PC-9 (cell line): ENCODE measurements at regions not wholly inside any gene's neighbourhood (a gene's known extent, or its start where the extent isn't known, plus 50 kb on each side); places are given as distances from the start of the nearest gene placed in this dataset.

Source experiments
- BruUV-seq: library from RNA; stranded (reverse); fragments of 400-500 nt; replicated peaks from 2 replicates; lab custom pipeline; 2021; lab: Mats Ljungman, UMichigan
- CTCF ChIA-PET: fragments of 300-600 bp; sonication (Branson Sonifier 250); formaldehyde crosslinking; loops from one replicate; lab custom pipeline; 2022; ENCODE audit warnings: antibody characterized with exemption; lab: Charles Lee
- POLR2A ChIA-PET: fragments of 300-600 bp; sonication (Branson Sonifier 250); formaldehyde crosslinking; loops from one replicate; lab custom pipeline; 2022; ENCODE audit warnings: antibody characterized with exemption; ENCODE audit not compliant: unreplicated experiment; lab: Charles Lee
- DNase-seq, 2 experiments: peaks; one replicate each; pipeline versions ENCODE4 v3.0.0 to v3.0.0-alpha.2; 2015 to 2022; ENCODE audit warnings: mixed read lengths in 1 of 2
- H2AFZ ChIP-seq: fragments of 200-600 bp; sonication (generic); 2 replicates; pipeline ENCODE4 v1.8.1; 2017; ENCODE audit warnings: antibody characterized with exemption
- H3F3A ChIP-seq: fragments of 200-600 bp; sonication (generic); 2 replicates; pipeline ENCODE4 v1.8.1; 2017; ENCODE audit warnings: antibody characterized with exemption, mild to moderate bottlenecking, low read depth; ENCODE audit not compliant: insufficient read depth
- H3K27ac ChIP-seq: fragments of 200-600 bp; sonication (generic); 2 replicates; pipeline ENCODE4 v1.6.1; 2016; ENCODE audit warnings: mixed run types
- H3K27me3 ChIP-seq: fragments of 200-600 bp; sonication (generic); 2 replicates; pipeline ENCODE4 v1.6.1; 2016; ENCODE audit warnings: low read depth, mixed run types; ENCODE audit not compliant: insufficient read depth
- H3K36me3 ChIP-seq: fragments of 200-600 bp; sonication (generic); 2 replicates; pipeline ENCODE4 v1.6.1; 2016; ENCODE audit warnings: low read depth, mixed run types
- H3K4me1 ChIP-seq: fragments of 200-600 bp; sonication (generic); replicated peaks from 2 replicates; pipeline ENCODE4 v1.6.1; 2016; ENCODE audit warnings: mixed run types; ENCODE audit not compliant: insufficient read depth
- H3K4me2 ChIP-seq: fragments of 200-600 bp; sonication (generic); 2 replicates; pipeline ENCODE4 v1.6.1; 2017; ENCODE audit warnings: mixed run types
- H3K4me3 ChIP-seq: fragments of 200-600 bp; sonication (generic); 2 replicates; pipeline ENCODE4 v1.6.1; 2016; ENCODE audit warnings: mixed run types
- H3K79me2 ChIP-seq: fragments of 200-600 bp; sonication (generic); 2 replicates; pipeline ENCODE4 v1.6.1; 2017; ENCODE audit warnings: low read depth, mixed run types
- H3K9me2 ChIP-seq: fragments of 200-600 bp; sonication (generic); 2 replicates; pipeline ENCODE4 v1.8.1; 2017; ENCODE audit warnings: mild to moderate bottlenecking; ENCODE audit not compliant: insufficient read depth
- H3K9me3 ChIP-seq: fragments of 200-600 bp; sonication (generic); 2 replicates; pipeline ENCODE4 v1.8.1; 2016; ENCODE audit warnings: low read depth; ENCODE audit not compliant: insufficient read depth
- H4K20me1 ChIP-seq: fragments of 200-600 bp; sonication (generic); 2 replicates; pipeline ENCODE4 v1.8.1; 2017; ENCODE audit not compliant: insufficient read depth
- CTCF ChIP-seq: fragments of 200-600 bp; sonication (generic); conservative IDR thresholded peaks from 2 replicates; pipeline ENCODE4 v1.6.1; 2017; ENCODE audit warnings: mixed run types, antibody characterized with exemption, mild to moderate bottlenecking, moderate library complexity
- EZH2 ChIP-seq: fragments of 200-600 bp; sonication (generic); IDR thresholded peaks from 2 replicates; pipeline ENCODE4 v1.8.0; 2017; ENCODE audit warnings: antibody characterized with exemption, low read depth
- intact Hi-C: fragments of 100-400 bp; cut with micrococcal nuclease; formaldehyde crosslinking; loops from one replicate; pipeline ENCODE4 v1.10.0; 2022; ENCODE audit not compliant: unreplicated experiment

- H3K27ac ChIP-seq: no peak overlapping the region
- H3K4me2 ChIP-seq: no peak overlapping the region
- H3K4me1 ChIP-seq: no peaks in the 10 kb centered on the region
- no peaks in the 10 kb centered on the region for H3K27me3 ChIP-seq
- no peaks in the 10 kb centered on the region for H3K9me3 ChIP-seq
- no peak for TF ChIP-seq CTCF
- TF ChIP-seq EZH2: no peak
- no TSS peak for BruUV-seq
- intact Hi-C loops: no loop called here
- H3K4me3 ChIP-seq: no peak overlapping the region
- CTCF ChIA-PET: no interaction called here
- H3K9me2 ChIP-seq: no peaks in the 10 kb centered on the region
- no peaks in the 10 kb centered on the region for H3F3A ChIP-seq
- no peaks in the 10 kb centered on the region for H3K79me2 ChIP-seq
- no peak for DNase-seq
- H4K20me1 ChIP-seq: no peaks in the 10 kb centered on the region
- POLR2A ChIA-PET: no interaction called here
- no peak overlapping the region for H2AFZ ChIP-seq
- H3K36me3 ChIP-seq: no peaks in the 10 kb centered on the region
Observed at GRCh38 chr3:64894006-64894405, 206.2 kb upstream of the ADAMTS9 start.

GRCh38 chr3:64892671-64893309, 205.0 kb upstream of the ADAMTS9 start:
- Histone ChIP-seq H3K36me3 (no peaks in the 10 kb centered on the region), H3F3A (no peaks in the 10 kb centered on the region), H3K27ac (no peak overlapping the region), H3K9me3 (no peaks in the 10 kb centered on the region), H3K79me2 (no peaks in the 10 kb centered on the region), H3K4me1 (no peaks in the 10 kb centered on the region), H2AFZ (no peak overlapping the region), H3K9me2 (no peaks in the 10 kb centered on the region), H4K20me1 (no peaks in the 10 kb centered on the region), H3K4me2 (no peak overlapping the region), H3K4me3 (no peak overlapping the region), H3K27me3 (no peaks in the 10 kb centered on the region)
- ChIA-PET POLR2A (no interaction called here), CTCF (no interaction called here)
- peak in 1 of 2 experiments; percentile 37 for DNase-seq
- TF ChIP-seq CTCF: no peak
- TF ChIP-seq EZH2: no peak
- intact Hi-C loops: no loop called here
- BruUV-seq: no TSS peak

GRCh38 chr3:64891021-64891420, 203.2 kb upstream of the ADAMTS9 start:
- no peaks in the 10 kb centered on the region for H3K27me3 ChIP-seq
- intact Hi-C loops: no loop called here
- H3K4me2 ChIP-seq: no peak overlapping the region
- no peak for TF ChIP-seq EZH2
- no peak for TF ChIP-seq CTCF
- no peaks in the 10 kb centered on the region for H3K36me3 ChIP-seq
- no peaks in the 10 kb centered on the region for H3K79me2 ChIP-seq
- H3K4me3 ChIP-seq: no peak overlapping the region
- no peaks in the 10 kb centered on the region for H4K20me1 ChIP-seq
- H3K9me2 ChIP-seq: no peaks in the 10 kb centered on the region
- no TSS peak for BruUV-seq
- no peak overlapping the region for H2AFZ ChIP-seq
- H3K9me3 ChIP-seq: no peaks in the 10 kb centered on the region
- no peaks in the 10 kb centered on the region for H3F3A ChIP-seq
- POLR2A ChIA-PET: no interaction called here
- CTCF ChIA-PET: no interaction called here
- no peak overlapping the region for H3K27ac ChIP-seq
- no peak for DNase-seq
- H3K4me1 ChIP-seq: no peaks in the 10 kb centered on the region
